Fibroblast of lung (primary cell): ENCODE measurements at regions not wholly inside any gene's neighbourhood (a gene's known extent, or its start where the extent isn't known, plus 50 kb on each side); places are given as distances from the start of the nearest gene placed in this dataset.

Experiments
- DNase-seq, 2 donors: peaks; one replicate each; pipeline versions ENCODE4 v3.0.0 to v3.0.0-alpha.2; 2010; ENCODE audit warnings: low read depth in 2 of 2
- H2AFZ ChIP-seq: 2 replicates; pipeline ENCODE4 v1.5.1; 2012; ENCODE audit warnings: low read length, control low read depth, inconsistent platforms
- H3K27ac ChIP-seq: 2 replicates; pipeline ENCODE4 v1.5.1; 2011; ENCODE audit warnings: low read length, control low read depth; ENCODE audit not compliant: insufficient read depth
- H3K27me3 ChIP-seq: 2 replicates; pipeline ENCODE4 v1.5.1; 2011; ENCODE audit warnings: mild to moderate bottlenecking, low read length; ENCODE audit not compliant: control insufficient read depth, insufficient read depth
- H3K36me3 ChIP-seq: 2 replicates; pipeline ENCODE4 v1.5.1; 2011; ENCODE audit warnings: low read length; ENCODE audit not compliant: control insufficient read depth, insufficient read depth
- H3K4me1 ChIP-seq: 2 replicates; pipeline ENCODE4 v1.5.1; 2011; ENCODE audit warnings: low read length; ENCODE audit not compliant: control insufficient read depth, insufficient read depth; ENCODE audit errors: extremely low read depth
- H3K4me2 ChIP-seq: 2 replicates; pipeline ENCODE4 v1.5.1; 2011; ENCODE audit warnings: low read length, control low read depth; ENCODE audit not compliant: insufficient read depth; ENCODE audit errors: extremely low read depth
- H3K4me3 ChIP-seq, 4 experiments: fragments of 200-600 bp in 1 of 4; sonication (generic) in 1 of 4; replicated peaks in 1 of 4; 2 replicates each; pipeline ENCODE4 v1.5.1; 2011 to 2016; ENCODE audit warnings: low read length in 4 of 4, low read depth in 3 of 4, mild to moderate bottlenecking in 3 of 4, control low read depth in 2 of 4, inconsistent platforms in 1 of 4, mixed read lengths in 1 of 4; ENCODE audit not compliant: insufficient read depth in 1 of 4; ENCODE audit errors: control extremely low read depth in 1 of 4
- H3K79me2 ChIP-seq: 2 replicates; pipeline ENCODE4 v1.5.1; 2012; ENCODE audit warnings: mild to moderate bottlenecking, low read length, inconsistent platforms; ENCODE audit not compliant: control insufficient read depth, insufficient read depth
- H3K9ac ChIP-seq: 2 replicates; pipeline ENCODE4 v1.5.1; 2011; ENCODE audit warnings: mild to moderate bottlenecking, low read length, control low read depth; ENCODE audit not compliant: insufficient read depth
- H3K9me3 ChIP-seq: 2 replicates; pipeline ENCODE4 v1.5.1; 2012; ENCODE audit warnings: low read depth, low read length; ENCODE audit not compliant: control insufficient read depth, insufficient read depth
- H4K20me1 ChIP-seq: 2 replicates; pipeline ENCODE4 v1.5.1; 2011; ENCODE audit warnings: low read length; ENCODE audit not compliant: control insufficient read depth, insufficient read depth; ENCODE audit errors: extremely low read depth
- EZH2 ChIP-seq: IDR thresholded peaks from 2 replicates; pipeline ENCODE4 v1.5.1; 2012; ENCODE audit warnings: low read length, control low read depth, mild to moderate bottlenecking; ENCODE audit errors: missing control alignments
- TF ChIP-seq, protein P1 (sequence below), 2 donors: IDR thresholded peaks in 1 of 2; conservative IDR thresholded peaks in 1 of 2; 1 replicate in 1 of 2; 2 replicates in 1 of 2; pipeline ENCODE4 v1.5.1; 2011 to 2012; ENCODE audit warnings: low read length in 2 of 2, control low read depth in 1 of 2, inconsistent platforms in 1 of 2, low read depth in 1 of 2, mild to moderate bottlenecking in 1 of 2

DNA sequence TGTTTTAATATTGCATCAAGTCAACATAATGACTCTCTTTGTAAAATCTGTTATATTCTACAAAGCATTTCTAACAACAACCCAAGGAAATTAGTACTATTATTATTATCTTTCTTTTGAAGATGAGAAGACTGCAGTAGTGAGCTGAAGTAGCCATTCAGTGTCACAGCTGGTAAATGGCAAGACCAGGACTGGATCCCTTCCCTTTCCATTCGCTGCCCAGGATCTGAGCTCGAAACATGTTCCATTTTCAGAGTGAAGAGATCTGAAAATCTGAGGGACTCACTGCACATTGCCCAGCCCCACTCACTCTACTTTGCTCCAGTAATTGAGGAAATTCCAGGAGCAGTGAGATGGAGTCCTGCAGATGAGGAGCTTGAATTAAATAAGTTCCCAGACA, 240.0 kb upstream of the BLID start:
- Histone ChIP-seq H3K9me3 (no peaks in the 10 kb centered on the region), H2AFZ (no peak overlapping the region), H3K36me3 (no peaks in the 10 kb centered on the region), H3K9ac (no peak overlapping the region), H3K27me3 (no peaks in the 10 kb centered on the region), H3K4me3 (no peak overlapping the region), H3K4me1 (no peaks in the 10 kb centered on the region), H4K20me1 (no peaks in the 10 kb centered on the region), H3K79me2 (peaks cover 1% of the 10 kb centered on the region), H3K4me2 (no peak overlapping the region), H3K27ac (no peak overlapping the region)
- TF ChIP-seq, protein P1, sequence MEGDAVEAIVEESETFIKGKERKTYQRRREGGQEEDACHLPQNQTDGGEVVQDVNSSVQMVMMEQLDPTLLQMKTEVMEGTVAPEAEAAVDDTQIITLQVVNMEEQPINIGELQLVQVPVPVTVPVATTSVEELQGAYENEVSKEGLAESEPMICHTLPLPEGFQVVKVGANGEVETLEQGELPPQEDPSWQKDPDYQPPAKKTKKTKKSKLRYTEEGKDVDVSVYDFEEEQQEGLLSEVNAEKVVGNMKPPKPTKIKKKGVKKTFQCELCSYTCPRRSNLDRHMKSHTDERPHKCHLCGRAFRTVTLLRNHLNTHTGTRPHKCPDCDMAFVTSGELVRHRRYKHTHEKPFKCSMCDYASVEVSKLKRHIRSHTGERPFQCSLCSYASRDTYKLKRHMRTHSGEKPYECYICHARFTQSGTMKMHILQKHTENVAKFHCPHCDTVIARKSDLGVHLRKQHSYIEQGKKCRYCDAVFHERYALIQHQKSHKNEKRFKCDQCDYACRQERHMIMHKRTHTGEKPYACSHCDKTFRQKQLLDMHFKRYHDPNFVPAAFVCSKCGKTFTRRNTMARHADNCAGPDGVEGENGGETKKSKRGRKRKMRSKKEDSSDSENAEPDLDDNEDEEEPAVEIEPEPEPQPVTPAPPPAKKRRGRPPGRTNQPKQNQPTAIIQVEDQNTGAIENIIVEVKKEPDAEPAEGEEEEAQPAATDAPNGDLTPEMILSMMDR (conservative IDR thresholded peaks at IDR 0.05 in 1 of 2, IDR thresholded peaks at IDR 0.05 in 1 of 2; ENCODE audit: low read depth in 1 of 2, low read length in 2 of 2), result no peak
- no peak for TF ChIP-seq EZH2
- DNase-seq, result no peak

- no peak overlapping the region for H3K27ac ChIP-seq
- no peak overlapping the region for H3K9ac ChIP-seq
- no peak for TF ChIP-seq EZH2
- TF ChIP-seq, protein P1 (conservative IDR thresholded peaks at IDR 0.05 in 1 of 2, IDR thresholded peaks at IDR 0.05 in 1 of 2; ENCODE audit: low read depth in 1 of 2, low read length in 2 of 2), result no peak
- H3K79me2 ChIP-seq, result no peaks in the 10 kb centered on the region
- H3K27me3 ChIP-seq, result no peaks in the 10 kb centered on the region
- no peaks in the 10 kb centered on the region for H3K36me3 ChIP-seq
- no peak overlapping the region for H3K4me2 ChIP-seq
- H2AFZ ChIP-seq, result no peak overlapping the region
- no peaks in the 10 kb centered on the region for H3K9me3 ChIP-seq
- no peak overlapping the region for H3K4me3 ChIP-seq
- DNase-seq, result peak in 1 of 2 donors; percentile 70
- H4K20me1 ChIP-seq, result no peaks in the 10 kb centered on the region
- H3K4me1 ChIP-seq, result no peaks in the 10 kb centered on the region
Observed at GRCh38 chr11:122354025-122354697, 238.1 kb upstream of the BLID start.

- H3K4me2 ChIP-seq, result no peak overlapping the region
- no peaks in the 10 kb centered on the region for H3K79me2 ChIP-seq
- no peaks in the 10 kb centered on the region for H3K4me1 ChIP-seq
- H3K27ac ChIP-seq, result no peak overlapping the region
- H3K4me3 ChIP-seq, result no peak overlapping the region
- no peaks in the 10 kb centered on the region for H3K9me3 ChIP-seq
- H3K36me3 ChIP-seq, result no peaks in the 10 kb centered on the region
- H3K9ac ChIP-seq, result no peak overlapping the region
- no peaks in the 10 kb centered on the region for H3K27me3 ChIP-seq
- no peak for TF ChIP-seq EZH2
- TF ChIP-seq, protein P1 (conservative IDR thresholded peaks at IDR 0.05 in 1 of 2, IDR thresholded peaks at IDR 0.05 in 1 of 2; ENCODE audit: low read depth in 1 of 2, low read length in 2 of 2), result no peak
- no peak for DNase-seq
- no peak overlapping the region for H2AFZ ChIP-seq
- H4K20me1 ChIP-seq, result no peaks in the 10 kb centered on the region
Observed at GRCh38 chr11:122353561-122353960, 237.5 kb upstream of the BLID start.
